ENCODE measurements at regions not wholly inside any gene's neighbourhood (a gene's known extent, or its start where the extent isn't known, plus 50 kb on each side); places are given as distances from the start of the nearest gene placed in this dataset.
"Not testable (repeated sequence)": the region's sequence is repeated elsewhere in the genome, so short reads cannot be mapped to it uniquely, and the experiment has no call there.

- DNase-seq: no peak
Measured at GRCh38 chr5:1997640-1998347, 115.1 kb upstream of the IRX4 start.

GRCh38 chr5:1995491-1995890 lies 112.8 kb upstream of the IRX4 start:
- DNase-seq: no peak

GRCh38 chr5:1987471-1987870 lies 104.7 kb upstream of the IRX4 start:
- no peak for DNase-seq

GRCh38 chr5:1985781-1986180 lies 103.1 kb upstream of the IRX4 start:
- no peak for DNase-seq

GRCh38 chr5:1983919-1984695 lies 101.4 kb upstream of the IRX4 start:
- DNase-seq: no peak

- DNase-seq: no peak
Measured at GRCh38 chr5:1983401-1983800, 100.7 kb upstream of the IRX4 start.

GRCh38 chr5:1982561-1982960 lies 99.8 kb upstream of the IRX4 start:
- not testable (repeated sequence) for DNase-seq

GRCh38 chr5:1975898-1976765 lies 93.4 kb upstream of the IRX4 start:
- DNase-seq: no peak

- no peak for DNase-seq
Measured at GRCh38 chr5:1975406-1975715, 92.6 kb upstream of the IRX4 start.

- DNase-seq: no peak
Measured at GRCh38 chr5:1974501-1975405, 92.0 kb upstream of the IRX4 start.

GRCh38 chr5:1974081-1974480 lies 91.4 kb upstream of the IRX4 start:
- no peak for DNase-seq

- DNase-seq: no peak
Measured at GRCh38 chr5:1973391-1974013, 90.8 kb upstream of the IRX4 start.

- DNase-seq: no peak
Measured at GRCh38 chr5:1971944-1972343, 89.2 kb upstream of the IRX4 start.

- DNase-seq: no peak
Measured at GRCh38 chr5:1967736-1968135, 85.0 kb upstream of the IRX4 start.

GRCh38 chr5:1966461-1966860 lies 83.7 kb upstream of the IRX4 start:
- DNase-seq: no peak

GRCh38 chr5:1965925-1966324 lies 83.2 kb upstream of the IRX4 start:
- no peak for DNase-seq

- no peak for DNase-seq
Measured at GRCh38 chr5:1963941-1964451, 81.3 kb upstream of the IRX4 start.

GRCh38 chr5:1963358-1963757 lies 80.6 kb upstream of the IRX4 start:
- DNase-seq: no peak

- no peak for DNase-seq
Measured at GRCh38 chr5:1962619-1963355, 80.1 kb upstream of the IRX4 start.

- no peak for DNase-seq
Measured at GRCh38 chr5:1961952-1962595, 79.3 kb upstream of the IRX4 start.

All from DMS53 (cell line).